DMS114 treated with DMSO at 0.1 percent for 48 hours (cell line): ENCODE measurements at regions not wholly inside any gene's neighbourhood (a gene's known extent, or its start where the extent isn't known, plus 50 kb on each side); places are given as distances from the start of the nearest gene placed in this dataset.

Experiments
- DNase-seq: peaks from one replicate; lab custom pipeline; 2025; ENCODE audit not compliant: unreplicated experiment; lab: John Stamatoyannopoulos, UW

DNA sequence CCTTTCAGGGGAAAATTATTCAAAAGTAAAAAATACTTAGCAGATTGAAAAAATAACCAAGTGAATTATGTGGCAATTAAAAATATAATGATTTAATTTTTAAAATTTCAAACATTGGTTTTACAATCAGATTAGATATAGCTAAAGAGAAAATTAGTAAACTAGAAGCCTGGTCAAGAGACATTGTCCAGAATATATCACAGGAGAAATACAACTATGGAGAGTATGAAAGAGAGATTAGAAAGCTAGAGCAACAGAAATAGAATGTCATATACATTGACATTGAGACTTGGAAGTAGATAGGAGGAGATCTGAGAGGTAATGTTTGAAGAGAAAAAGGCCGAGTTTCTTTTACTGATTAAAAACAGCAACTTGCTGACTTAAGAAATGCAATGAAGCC is 476.4 kb upstream of the SLC10A2 start:
- DNase-seq, result no peak

GRCh38 chr13:103540382-103540765 is 474.2 kb upstream of the SLC10A2 start:
- DNase-seq, result no peak

DNA sequence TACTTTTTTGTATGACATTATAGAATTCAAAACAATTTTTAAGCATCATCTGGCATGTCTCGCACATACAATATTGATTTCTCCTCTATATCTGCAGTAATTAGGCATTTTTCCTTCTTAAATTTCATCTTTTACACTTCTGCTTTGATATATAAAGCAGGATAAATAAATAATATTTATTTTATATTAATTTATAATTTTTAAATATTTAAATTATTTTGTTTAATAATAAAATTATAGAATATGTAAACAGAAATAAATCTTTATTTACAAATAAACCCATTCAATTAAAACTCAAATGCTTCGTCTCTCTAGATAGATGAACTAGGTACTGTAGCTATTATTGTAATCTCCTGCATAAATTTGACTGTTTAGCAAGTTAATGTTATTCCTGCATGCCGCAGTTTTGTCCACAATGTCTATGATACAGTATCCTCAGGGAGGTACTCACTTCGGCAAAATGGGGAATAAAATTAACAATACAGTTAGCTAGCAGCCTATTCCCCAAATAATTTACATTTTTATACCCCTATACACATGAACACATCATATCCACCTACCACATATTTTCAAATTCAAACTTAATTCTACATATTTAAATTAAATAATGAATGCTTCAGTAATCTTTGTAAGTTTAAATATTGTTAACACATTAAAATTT is 473.6 kb upstream of the SLC10A2 start:
- DNase-seq, result no peak

- DNase-seq, result peak; percentile 35
Measured at GRCh38 chr13:103539265-103539664, 473.0 kb upstream of the SLC10A2 start.

DNA sequence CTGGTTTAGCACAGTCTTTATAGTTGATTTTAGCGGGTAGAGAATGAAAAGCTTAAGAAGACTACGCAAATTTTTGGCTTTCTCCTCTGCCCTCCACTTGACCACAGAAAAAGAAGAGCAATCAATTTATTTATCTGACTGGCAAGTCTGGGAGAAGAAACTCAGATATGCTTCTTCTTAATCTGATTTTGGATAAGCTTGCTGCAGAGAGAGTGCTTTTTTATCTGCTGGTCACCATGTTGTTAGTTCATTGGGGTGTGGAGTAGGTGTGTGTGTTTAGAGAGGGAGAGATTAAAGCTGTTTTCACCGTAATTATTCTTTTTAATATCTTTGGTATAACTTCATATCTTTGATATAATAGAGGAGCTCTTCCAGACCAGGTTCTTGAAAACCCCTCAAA is 471.4 kb upstream of the SLC10A2 start:
- DNase-seq, result no peak

GRCh38 chr13:103531278-103531677 is 465.1 kb upstream of the SLC10A2 start:
- DNase-seq, result no peak

DNA sequence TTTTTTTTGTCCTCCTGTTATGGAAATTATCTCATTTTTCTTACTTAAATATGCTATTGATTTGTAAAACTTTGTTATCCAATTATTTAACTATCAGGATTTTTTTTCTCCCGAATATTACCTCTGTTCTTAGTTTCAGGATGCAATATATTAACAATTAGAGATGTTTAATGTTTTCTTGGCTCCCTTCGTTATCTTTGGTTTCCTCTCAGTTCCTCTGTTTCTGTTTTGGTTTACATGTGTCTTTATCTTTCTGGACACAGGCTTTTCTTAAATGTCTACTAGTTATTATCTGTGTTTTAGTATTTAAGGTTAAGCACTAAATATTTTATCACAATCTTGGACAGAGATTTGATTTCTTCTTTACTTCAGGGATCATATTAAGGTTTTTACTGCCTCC is 462.2 kb upstream of the SLC10A2 start:
- no peak for DNase-seq

DNA sequence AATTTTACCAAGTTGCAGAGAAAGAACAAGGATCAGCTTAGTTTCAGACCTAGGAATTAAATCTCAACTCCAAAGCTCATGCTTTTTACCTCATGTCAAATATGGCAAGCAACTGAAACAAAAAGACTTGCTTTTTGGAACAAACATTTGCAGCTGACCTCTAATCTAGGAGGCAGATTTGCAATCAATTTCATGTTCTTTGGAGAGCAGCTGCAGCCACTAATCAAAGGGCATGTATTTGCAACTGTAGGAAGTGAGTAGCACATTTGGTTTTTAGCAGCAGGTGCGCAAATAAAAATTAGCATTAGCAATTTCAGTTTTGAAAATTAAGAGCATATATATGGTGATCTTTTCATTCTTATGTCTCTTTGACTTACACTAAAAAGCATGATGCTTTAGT is 459.3 kb upstream of the SLC10A2 start:
- no peak for DNase-seq

DNA sequence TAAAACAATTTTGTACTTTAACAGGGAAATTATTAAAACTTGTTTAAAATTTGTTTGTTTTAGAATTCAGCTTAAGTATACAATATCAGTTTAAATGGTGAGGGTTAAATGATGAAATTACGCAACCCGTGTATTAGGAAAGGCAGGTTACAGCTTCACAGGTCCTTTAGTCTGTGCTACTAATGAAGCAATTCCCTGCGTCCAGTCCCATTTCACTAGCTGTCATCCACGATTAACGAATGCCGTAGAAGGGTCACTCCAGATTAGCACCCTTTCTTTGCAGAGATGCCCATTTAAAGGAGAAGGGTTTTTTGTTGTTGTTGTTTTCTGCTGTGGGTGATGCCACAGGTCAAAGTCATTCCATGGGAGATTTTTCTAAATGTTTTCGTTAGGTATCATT is 457.6 kb upstream of the SLC10A2 start:
- DNase-seq, result no peak

GRCh38 chr13:103521532-103521931 is 455.3 kb upstream of the SLC10A2 start:
- DNase-seq, result no peak

DNA sequence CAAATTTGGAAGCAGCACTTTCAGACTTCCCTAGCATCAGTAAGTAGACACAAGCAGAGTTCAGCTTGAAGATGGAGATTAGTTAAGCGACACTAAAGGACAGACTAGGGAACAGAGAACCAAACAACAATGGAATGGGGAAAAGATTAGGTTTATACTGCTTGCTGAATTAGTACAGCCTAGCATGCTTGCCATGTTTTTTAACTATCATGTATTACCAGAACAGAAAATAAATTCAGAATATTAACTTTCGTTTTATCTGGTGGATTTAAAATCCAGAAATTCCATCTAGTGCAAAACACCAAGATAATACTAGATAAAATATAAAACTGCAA is 451.5 kb upstream of the SLC10A2 start:
- DNase-seq, result no peak

GRCh38 chr13:103517066-103517767 is 451.0 kb upstream of the SLC10A2 start:
- no peak for DNase-seq

GRCh38 chr13:103516015-103516795 is 450.0 kb upstream of the SLC10A2 start:
- no peak for DNase-seq

GRCh38 chr13:103515410-103515809 is 449.2 kb upstream of the SLC10A2 start:
- DNase-seq, result no peak

GRCh38 chr13:103514619-103515018 is 448.4 kb upstream of the SLC10A2 start:
- no peak for DNase-seq

DNA sequence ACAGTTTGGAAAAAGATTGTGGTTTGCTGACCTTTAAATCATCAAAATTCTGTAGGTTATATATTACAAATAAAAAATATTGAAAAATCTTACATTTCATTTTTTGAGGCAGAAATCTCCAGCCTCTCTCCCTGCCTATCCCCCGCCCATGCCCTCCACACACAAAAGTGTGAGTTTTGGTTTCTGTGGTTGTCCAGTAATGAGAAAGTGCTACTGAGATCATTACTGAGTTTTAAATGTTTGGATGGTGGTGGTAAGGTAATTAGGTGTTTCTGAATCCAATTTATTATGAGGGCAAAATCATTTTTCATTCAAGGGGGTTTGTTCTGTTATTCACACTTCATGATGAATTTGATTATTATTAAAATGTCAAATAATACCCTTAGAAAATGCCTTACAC is 448.0 kb upstream of the SLC10A2 start:
- no peak for DNase-seq

- no peak for DNase-seq
Measured at GRCh38 chr13:103510007-103510535, 443.9 kb upstream of the SLC10A2 start.

DNA sequence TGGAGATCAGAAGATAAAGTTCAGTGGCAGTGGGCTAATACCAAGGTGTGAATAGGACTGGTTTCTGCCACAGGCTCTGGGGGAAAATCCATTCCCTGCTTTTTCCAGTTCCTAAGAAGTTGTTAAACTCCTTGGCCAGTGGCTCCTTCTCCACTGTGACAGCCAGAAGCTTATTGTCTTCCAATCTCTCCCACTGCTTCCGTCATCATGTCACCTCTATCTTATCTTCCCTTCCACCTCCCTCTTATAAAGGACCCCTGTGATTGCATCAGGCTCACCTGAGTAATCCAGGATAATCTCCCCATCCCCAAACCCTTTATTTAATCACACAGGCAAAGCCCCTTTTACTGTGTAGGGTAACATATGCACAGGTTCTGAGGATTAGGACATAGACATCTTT is 431.2 kb upstream of the SLC10A2 start:
- no peak for DNase-seq

DNA sequence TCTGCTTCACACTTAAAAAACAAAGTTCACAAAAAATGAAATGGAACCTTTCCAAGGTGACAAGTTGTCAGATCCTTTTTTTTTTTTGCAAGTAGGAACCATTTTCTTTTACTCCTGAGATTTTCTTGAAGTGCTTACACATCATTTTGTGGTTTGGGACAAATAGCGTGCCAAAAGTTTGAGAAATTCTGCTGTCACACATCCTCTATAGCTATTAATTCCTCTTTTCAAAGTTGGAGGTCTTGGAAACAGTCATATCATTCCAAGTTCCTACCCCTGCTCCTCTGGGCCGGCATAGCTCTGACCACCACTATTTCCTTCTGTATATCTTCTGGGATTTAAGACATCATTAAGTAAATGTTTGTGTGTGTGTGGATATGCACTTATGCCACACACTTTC is 421.6 kb upstream of the SLC10A2 start:
- DNase-seq, result no peak

DNA sequence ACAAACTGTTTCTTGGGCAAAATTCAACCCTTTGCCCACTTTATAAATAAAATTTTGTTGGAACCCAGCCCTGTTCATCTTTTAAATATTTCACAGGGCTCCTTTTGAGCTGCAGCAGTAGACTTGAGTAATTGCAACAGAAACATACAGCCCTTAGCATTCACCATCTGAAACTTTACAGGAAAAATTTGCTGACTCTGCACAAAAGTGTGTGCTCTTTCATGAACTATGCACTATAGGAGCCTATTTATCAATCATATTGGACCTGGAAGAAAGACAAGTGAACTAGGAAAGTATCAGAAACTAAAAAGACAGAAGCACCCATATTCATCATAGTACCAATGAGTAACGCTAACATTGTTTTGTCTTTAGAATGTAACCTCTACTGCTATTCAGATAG is 406.9 kb upstream of the SLC10A2 start:
- DNase-seq, result no peak

DNA sequence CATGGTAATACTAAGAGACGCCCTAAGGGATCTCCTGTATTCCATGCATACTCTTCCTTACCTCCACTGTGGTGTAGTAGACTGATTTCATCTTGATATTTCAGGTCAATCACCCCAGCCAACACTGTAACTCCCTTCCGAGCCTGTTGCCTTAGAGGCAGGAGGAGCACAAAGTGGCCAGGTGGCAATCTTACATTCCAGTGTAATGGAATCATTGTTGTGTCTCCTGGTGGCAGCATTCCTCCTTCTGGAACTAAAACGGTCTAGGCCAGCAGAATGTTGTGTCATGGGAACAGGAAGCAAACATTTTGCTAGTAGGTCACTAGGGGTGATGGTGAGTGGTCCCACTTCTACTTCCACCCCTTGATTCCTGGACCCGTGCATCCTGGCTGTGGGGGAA is 405.7 kb upstream of the SLC10A2 start:
- no peak for DNase-seq

GRCh38 chr13:103469771-103470170 is 403.6 kb upstream of the SLC10A2 start:
- no peak for DNase-seq
